GM12892 (cell line): ENCODE measurements at regions not wholly inside any gene's neighbourhood (a gene's known extent, or its start where the extent isn't known, plus 50 kb on each side); places are given as distances from the start of the nearest gene placed in this dataset.

Experiments used
- POLR2A ChIP-seq: IDR thresholded peaks from 2 replicates; pipeline ENCODE4 v1.6.1; 2011; ENCODE audit warnings: low read depth, low read length, control low read depth
- POLR2AphosphoS5 ChIP-seq: IDR thresholded peaks from 2 replicates; pipeline ENCODE4 v1.6.1; 2011; ENCODE audit warnings: low read depth, low read length, control low read depth

DNA sequence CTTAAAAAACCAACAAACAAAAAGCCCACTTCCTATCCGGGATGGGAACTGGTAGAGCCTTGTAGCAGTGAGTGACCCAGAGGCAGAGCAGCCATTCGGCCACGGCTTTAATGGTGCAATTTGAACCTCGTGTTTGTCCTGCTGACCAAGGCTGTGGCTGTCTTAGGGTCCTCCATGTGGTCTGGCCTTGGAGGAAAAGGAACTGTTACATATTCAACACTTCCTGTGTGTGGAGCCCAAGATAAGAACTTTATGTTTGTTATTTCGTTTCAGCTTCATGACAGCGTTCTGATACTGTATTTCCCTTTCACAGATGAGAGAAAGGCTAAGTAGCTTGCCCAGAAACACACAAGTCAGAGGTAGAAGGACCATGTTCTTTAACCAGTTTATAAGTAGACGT, 269.8 kb downstream of the SV2B start:
- TF ChIP-seq POLR2A (no peak), POLR2AphosphoS5 (no peak)
